Transverse colon (tissue), 4 donors: ENCODE measurements at regions not wholly inside any gene's neighbourhood (a gene's known extent, or its start where the extent isn't known, plus 50 kb on each side); places are given as distances from the start of the nearest gene placed in this dataset.

ENCODE experiments used
- DNase-seq: peaks from one replicate; pipeline ENCODE4 v3.0.0-alpha.2; 2019
- H3K27ac ChIP-seq, 4 donors: fragments of 200-600 bp; sonication (generic); 2 replicates each; pipeline ENCODE4 v1.5.1; 2016 to 2018; ENCODE audit warnings: inconsistent platforms in 4 of 4
- H3K27me3 ChIP-seq: fragments of 200-600 bp; sonication (generic); 2 replicates; pipeline ENCODE4 v1.5.1; 2017; ENCODE audit warnings: inconsistent platforms
- H3K36me3 ChIP-seq, 4 donors: fragments of 200-600 bp; sonication (generic); 2 replicates each; pipeline ENCODE4 v1.5.1; 2017 to 2019; ENCODE audit warnings: inconsistent platforms in 4 of 4
- H3K4me1 ChIP-seq, 4 donors: fragments of 200-600 bp; sonication (generic); 2 replicates each; pipeline ENCODE4 v1.5.1; 2017 to 2020; ENCODE audit warnings: inconsistent platforms in 4 of 4
- H3K4me3 ChIP-seq, 4 donors: fragments of 200-600 bp; sonication (generic); 1 replicate in 1 of 4; 2 replicates in 3 of 4; pipeline versions ENCODE4 v1.5.1 to v1.6.1; 2017 to 2019; ENCODE audit warnings: inconsistent platforms in 4 of 4
- H3K9me3 ChIP-seq, 2 donors: fragments of 200-600 bp; sonication (generic); 2 replicates each; pipeline ENCODE4 v1.5.1; 2017 to 2019; ENCODE audit warnings: inconsistent platforms in 2 of 2
- EP300 ChIP-seq: sonication (generic); formaldehyde crosslinking; IDR thresholded peaks from one replicate; pipeline ENCODE4 v1.6.1; 2017; ENCODE audit warnings: antibody characterized with exemption, low read depth
- POLR2A ChIP-seq: fragments of 450-650 bp; IDR thresholded peaks from one replicate; pipeline ENCODE4 v1.6.1; 2016; ENCODE audit warnings: antibody characterized with exemption, mild to moderate bottlenecking, moderate library complexity
- POLR2AphosphoS5 ChIP-seq, 3 donors: sonication (generic); formaldehyde crosslinking; IDR thresholded peaks; one replicate each; pipeline ENCODE4 v1.6.1; 2016; ENCODE audit warnings: antibody characterized with exemption in 3 of 3
- WGBS, 2 donors: methylation state at CpG; one replicate each; pipeline ENCODE4 v1.1.5; 2018; ENCODE audit warnings: low coverage in 1 of 2; 5-methylcytosine and 5-hydroxymethylcytosine counted together
- in situ Hi-C, 4 donors: fragments of 200-750 bp; cut with MboI; loops; one replicate each; pipeline versions ENCODE4 v1.15.0 to v1.15.1; 2017; ENCODE audit warnings: low sequenced_read_pairs in 3 of 4, low pct_ligation_motif_present in 1 of 4, low pct_unique_long_range_greater_than_20kb in 1 of 4
- intact Hi-C: fragments of 100-400 bp; cut with DNase I; formaldehyde crosslinking; loops from one replicate; pipeline ENCODE4 v1.15.1; 2023; ENCODE audit warnings: low total_unique reads
- TF ChIP-seq, protein P1 (sequence below), 5 experiments: fragments of 200-600 bp in 3 of 5; fragments of 450-650 bp in 2 of 5; sonication (generic) in 3 of 5; IDR thresholded peaks; 1 replicate in 2 of 5; 2 replicates in 3 of 5; pipeline ENCODE4 v1.5.1; 2016 to 2017; ENCODE audit warnings: antibody characterized with exemption in 5 of 5, inconsistent platforms in 3 of 5, mild to moderate bottlenecking in 2 of 5, moderate library complexity in 1 of 5

DNA sequence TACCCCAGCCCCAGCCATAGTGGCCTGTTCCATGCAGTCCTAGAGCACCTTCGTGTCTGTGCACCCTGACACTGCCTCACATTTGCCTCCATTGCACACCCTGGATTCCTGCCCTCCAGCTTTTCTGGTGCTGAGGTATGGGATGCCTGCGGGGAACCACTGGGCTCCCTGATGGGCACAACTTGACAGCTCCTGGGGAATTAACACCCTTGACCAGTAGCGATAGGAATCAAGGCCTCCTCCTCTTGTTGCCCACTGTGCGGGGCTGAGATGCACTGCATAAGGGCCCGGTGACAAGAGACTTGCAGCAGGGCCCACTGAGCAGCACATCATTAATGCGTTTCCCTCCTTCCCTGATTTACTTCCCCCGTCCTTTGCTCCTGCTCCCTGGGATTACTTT lies 235.6 kb upstream of the MOCS1 start:
- no peaks in the 10 kb centered on the region for H3K36me3 ChIP-seq
- no peak overlapping the region for H3K4me3 ChIP-seq
- no peak overlapping the region for H3K27ac ChIP-seq
- intact Hi-C loops: no loop called here
- no peaks in the 10 kb centered on the region for H3K4me1 ChIP-seq
- peaks cover 3% of the 10 kb centered on the region for H3K27me3 ChIP-seq
- in situ Hi-C loops: no loop called here
- WGBS, 2 donors: 85 to 95% methylated on average over 3 to 7 of the region's 7 CpGs
- H3K9me3 ChIP-seq: no peaks in the 10 kb centered on the region
- no peak for DNase-seq
- TF ChIP-seq EP300 (no peak), POLR2AphosphoS5 (IDR thresholded peaks at IDR 0.05) (no peak), POLR2A (no peak)
- TF ChIP-seq, protein P1, sequence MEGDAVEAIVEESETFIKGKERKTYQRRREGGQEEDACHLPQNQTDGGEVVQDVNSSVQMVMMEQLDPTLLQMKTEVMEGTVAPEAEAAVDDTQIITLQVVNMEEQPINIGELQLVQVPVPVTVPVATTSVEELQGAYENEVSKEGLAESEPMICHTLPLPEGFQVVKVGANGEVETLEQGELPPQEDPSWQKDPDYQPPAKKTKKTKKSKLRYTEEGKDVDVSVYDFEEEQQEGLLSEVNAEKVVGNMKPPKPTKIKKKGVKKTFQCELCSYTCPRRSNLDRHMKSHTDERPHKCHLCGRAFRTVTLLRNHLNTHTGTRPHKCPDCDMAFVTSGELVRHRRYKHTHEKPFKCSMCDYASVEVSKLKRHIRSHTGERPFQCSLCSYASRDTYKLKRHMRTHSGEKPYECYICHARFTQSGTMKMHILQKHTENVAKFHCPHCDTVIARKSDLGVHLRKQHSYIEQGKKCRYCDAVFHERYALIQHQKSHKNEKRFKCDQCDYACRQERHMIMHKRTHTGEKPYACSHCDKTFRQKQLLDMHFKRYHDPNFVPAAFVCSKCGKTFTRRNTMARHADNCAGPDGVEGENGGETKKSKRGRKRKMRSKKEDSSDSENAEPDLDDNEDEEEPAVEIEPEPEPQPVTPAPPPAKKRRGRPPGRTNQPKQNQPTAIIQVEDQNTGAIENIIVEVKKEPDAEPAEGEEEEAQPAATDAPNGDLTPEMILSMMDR (IDR thresholded peaks at IDR 0.05): no peak

- Histone ChIP-seq H3K27me3 (peaks cover 3% of the 10 kb centered on the region), H3K9me3 (no peaks in the 10 kb centered on the region), H3K36me3 (no peaks in the 10 kb centered on the region), H3K4me3 (no peak overlapping the region), H3K4me1 (no peaks in the 10 kb centered on the region), H3K27ac (no peak overlapping the region)
- TF ChIP-seq, protein P1 (IDR thresholded peaks at IDR 0.05): no peak
- TF ChIP-seq POLR2A (no peak), POLR2AphosphoS5 (IDR thresholded peaks at IDR 0.05) (no peak), EP300 (no peak)
- in situ Hi-C loops: no loop called here
- intact Hi-C loops: no loop called here
- no peak for DNase-seq
These were observed 232.7 kb upstream of the MOCS1 start for GRCh38 chr6:40166963-40167362.

GRCh38 chr6:40165036-40165709 lies 230.9 kb upstream of the MOCS1 start:
- H3K9me3 ChIP-seq: no peaks in the 10 kb centered on the region
- intact Hi-C loops (no loop called here), in situ Hi-C loops (no loop called here)
- H3K27ac ChIP-seq: no peak overlapping the region
- peaks cover 3% of the 10 kb centered on the region for H3K27me3 ChIP-seq
- WGBS, 2 donors: 78% methylated on average over 7 of the region's 7 CpGs; no CpG with 5 or more reads in 1 of the 2 donors
- H3K4me3 ChIP-seq: no peak overlapping the region
- H3K36me3 ChIP-seq: no peaks in the 10 kb centered on the region
- TF ChIP-seq POLR2A (no peak), EP300 (no peak), POLR2AphosphoS5 (IDR thresholded peaks at IDR 0.05) (no peak)
- TF ChIP-seq, protein P1 (IDR thresholded peaks at IDR 0.05): no peak
- DNase-seq: no peak
- no peaks in the 10 kb centered on the region for H3K4me1 ChIP-seq

GRCh38 chr6:40164345-40164755 lies 230.1 kb upstream of the MOCS1 start:
- Histone ChIP-seq H3K27ac (no peak overlapping the region), H3K27me3 (peaks cover 3% of the 10 kb centered on the region), H3K4me3 (no peak overlapping the region), H3K4me1 (no peaks in the 10 kb centered on the region), H3K9me3 (no peaks in the 10 kb centered on the region), H3K36me3 (no peaks in the 10 kb centered on the region)
- in situ Hi-C loops (no loop called here), intact Hi-C loops (no loop called here)
- TF ChIP-seq, protein P1 (IDR thresholded peaks at IDR 0.05): no peak
- no peak for TF ChIP-seq POLR2AphosphoS5 (IDR thresholded peaks at IDR 0.05)
- no peak for TF ChIP-seq EP300
- TF ChIP-seq POLR2A: no peak
- WGBS, 2 donors: 78% methylated on average over 8 of the region's 8 CpGs; no CpG with 5 or more reads in 1 of the 2 donors
- no peak for DNase-seq
